HUES64 (cell line): ENCODE measurements at regions not wholly inside any gene's neighbourhood (a gene's known extent, or its start where the extent isn't known, plus 50 kb on each side); places are given as distances from the start of the nearest gene placed in this dataset.
"Not testable (repeated sequence)": the region's sequence is repeated elsewhere in the genome, so short reads cannot be mapped to it uniquely, and the experiment has no call there.

Source experiments
- H3K27ac ChIP-seq: 2 replicates; pipeline ENCODE4 v1.7.0; 2013; ENCODE audit warnings: low read depth, low read length, inconsistent platforms
- H3K27me3 ChIP-seq: 2 replicates; pipeline ENCODE4 v1.6.1; 2013; ENCODE audit warnings: mild to moderate bottlenecking, low read length; ENCODE audit not compliant: insufficient read depth
- H3K36me3 ChIP-seq: 2 replicates; pipeline ENCODE4 v1.6.1; 2013; ENCODE audit warnings: mild to moderate bottlenecking, low read length; ENCODE audit not compliant: insufficient read depth
- H3K4me1 ChIP-seq: 2 replicates; pipeline ENCODE4 v1.6.1; 2013; ENCODE audit warnings: mild to moderate bottlenecking, low read length, moderate library complexity; ENCODE audit not compliant: insufficient read depth
- H3K4me3 ChIP-seq: 2 replicates; pipeline ENCODE4 v1.5.1; 2013; ENCODE audit warnings: mild to moderate bottlenecking, low read length, moderate library complexity
- H3K9ac ChIP-seq: 2 replicates; pipeline ENCODE4 v1.6.1; 2013; ENCODE audit warnings: mild to moderate bottlenecking, low read depth, low read length
- H3K9me3 ChIP-seq: 2 replicates; pipeline ENCODE4 v1.6.1; 2013; ENCODE audit warnings: low read depth, low read length; ENCODE audit not compliant: insufficient read depth
- WGBS: fragments of 150-250, 120-280 bp; methylation state at CpG from one replicate; pipeline ENCODE4 v1.1.7; 2013; ENCODE audit warnings: missing lambda C conversion rate; 5-methylcytosine and 5-hydroxymethylcytosine counted together

DNA sequence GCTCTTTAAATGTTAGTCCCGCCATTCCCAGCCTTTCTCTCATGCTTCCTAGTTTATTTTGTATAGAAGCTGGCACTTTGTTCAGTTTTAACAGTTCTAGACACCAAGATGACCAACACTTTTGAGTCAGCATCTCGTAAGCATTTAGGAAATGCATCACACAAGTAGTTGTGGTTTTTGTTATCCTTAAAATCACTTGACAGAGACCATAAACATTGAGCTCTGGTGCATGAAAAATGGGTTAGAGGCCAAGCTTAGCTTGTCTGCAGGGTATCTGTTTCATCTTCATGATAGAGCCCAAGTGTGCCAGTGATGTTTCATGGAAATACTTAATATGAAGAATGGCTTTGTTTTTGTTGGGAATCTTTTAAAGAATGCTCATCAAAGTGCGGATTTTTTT lies 159.7 kb downstream of the DISP1 start:
- WGBS: 96% methylated on average over 3 of the region's 3 CpGs
- peaks cover 6% of the 10 kb centered on the region; the same call in 1 of the 2 replicates for H3K4me1 ChIP-seq
- H3K27me3 ChIP-seq: no peaks in the 10 kb centered on the region
- H3K9ac ChIP-seq: no peak overlapping the region
- no peaks in the 10 kb centered on the region for H3K36me3 ChIP-seq
- H3K27ac ChIP-seq: no peak overlapping the region
- no peak overlapping the region for H3K4me3 ChIP-seq
- H3K9me3 ChIP-seq: no peaks in the 10 kb centered on the region

DNA sequence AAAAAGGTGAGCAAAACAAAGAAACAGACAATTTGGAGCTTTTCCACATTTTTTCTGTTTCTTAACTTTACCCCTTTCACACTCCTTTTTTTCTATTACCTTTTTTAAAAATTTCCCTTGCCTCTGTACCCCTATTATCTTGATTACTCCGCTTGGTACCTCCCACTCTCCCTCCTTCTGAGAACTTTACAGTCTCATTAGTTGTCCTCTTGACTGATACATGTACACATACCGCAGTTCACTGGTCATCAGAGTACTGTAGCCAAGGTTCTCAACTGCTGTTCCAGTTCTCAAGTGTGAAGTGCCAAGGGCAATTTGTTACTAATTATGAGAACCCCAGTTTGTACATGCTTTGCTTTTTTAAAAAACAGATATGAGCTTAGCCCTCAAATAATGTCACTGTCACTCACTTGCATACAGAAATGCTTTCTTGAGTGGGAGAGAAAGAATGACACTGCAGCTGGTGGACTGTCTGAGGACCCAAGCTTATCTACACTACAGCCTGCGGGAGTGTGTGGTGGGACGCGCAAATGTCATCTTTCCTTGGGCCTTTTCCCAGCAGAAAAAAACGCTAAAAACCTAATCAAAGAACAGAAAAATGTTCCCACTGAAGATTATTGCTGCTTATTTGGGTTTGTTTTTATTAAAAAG lies 160.8 kb downstream of the DISP1 start:
- Histone ChIP-seq H3K4me1 (peaks cover under 1% of the 10 kb centered on the region; the same call in 1 of the 2 replicates), H3K27me3 (no peaks in the 10 kb centered on the region), H3K9ac (no peak overlapping the region), H3K9me3 (no peaks in the 10 kb centered on the region), H3K27ac (no peak overlapping the region), H3K36me3 (no peaks in the 10 kb centered on the region), H3K4me3 (no peak overlapping the region)
- WGBS: 98% methylated on average over 6 of the region's 6 CpGs

- Histone ChIP-seq H3K4me1 (no peaks in the 10 kb centered on the region), H3K4me3 (no peak overlapping the region), H3K27ac (no peak overlapping the region), H3K36me3 (no peaks in the 10 kb centered on the region), H3K9me3 (no peaks in the 10 kb centered on the region), H3K9ac (no peak overlapping the region), H3K27me3 (no peaks in the 10 kb centered on the region)
- 95% methylated on average over 1 of the region's 1 CpG for WGBS
Observed at GRCh38 chr1:222976453-222976852, 161.6 kb downstream of the DISP1 start.

DNA sequence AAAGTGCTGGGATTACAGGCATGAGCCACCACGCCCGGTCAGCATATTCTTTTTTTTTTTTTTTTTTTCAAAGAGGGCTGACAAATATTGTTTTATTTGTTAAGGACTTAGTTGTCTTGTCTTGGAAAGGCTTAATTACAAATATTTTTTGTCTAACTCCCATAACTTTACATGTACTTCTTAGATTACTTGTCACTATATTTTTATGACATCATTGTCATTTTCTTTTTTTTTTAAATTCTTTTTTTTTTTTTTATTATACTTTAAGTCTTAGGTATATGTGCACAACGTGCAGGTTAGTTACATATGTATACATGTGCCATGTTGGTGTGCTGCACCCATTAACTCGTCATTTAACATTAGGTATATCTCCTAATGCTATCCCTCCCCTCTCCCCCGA lies 162.5 kb downstream of the DISP1 start:
- not testable (repeated sequence) for H3K27ac ChIP-seq, H3K27me3 ChIP-seq, H3K9ac ChIP-seq, H3K4me1 ChIP-seq, H3K4me3 ChIP-seq, H3K9me3 ChIP-seq, H3K36me3 ChIP-seq
- WGBS: 100% methylated on average over 2 of the region's 5 CpGs

- no peak overlapping the region for H3K9ac ChIP-seq
- no peaks in the 10 kb centered on the region for H3K27me3 ChIP-seq
- H3K4me1 ChIP-seq: no peaks in the 10 kb centered on the region
- no peaks in the 10 kb centered on the region for H3K9me3 ChIP-seq
- no peak overlapping the region for H3K27ac ChIP-seq
- no peak overlapping the region for H3K4me3 ChIP-seq
- H3K36me3 ChIP-seq: no peaks in the 10 kb centered on the region
- WGBS: 90% methylated on average over 4 of the region's 5 CpGs
Observed at GRCh38 chr1:222979561-222979960, 163.5 kb downstream of the TLR5 start.

- no peak overlapping the region for H3K27ac ChIP-seq
- H3K9ac ChIP-seq: no peak overlapping the region
- no peak overlapping the region for H3K4me3 ChIP-seq
- H3K9me3 ChIP-seq: no peaks in the 10 kb centered on the region
- H3K36me3 ChIP-seq: no peaks in the 10 kb centered on the region
- no peaks in the 10 kb centered on the region for H3K27me3 ChIP-seq
- H3K4me1 ChIP-seq: no peaks in the 10 kb centered on the region
Observed at GRCh38 chr1:222987674-222988076, 155.4 kb downstream of the TLR5 start.

- no peak overlapping the region for H3K4me3 ChIP-seq
- WGBS: 95% methylated on average over 3 of the region's 3 CpGs
- H3K4me1 ChIP-seq: peaks cover 6% of the 10 kb centered on the region
- H3K36me3 ChIP-seq: no peaks in the 10 kb centered on the region
- H3K27ac ChIP-seq: no peak overlapping the region
- H3K27me3 ChIP-seq: no peaks in the 10 kb centered on the region
- no peaks in the 10 kb centered on the region for H3K9me3 ChIP-seq
- H3K9ac ChIP-seq: no peak overlapping the region
Observed at GRCh38 chr1:222989443-222989842, 153.6 kb downstream of the TLR5 start.

DNA sequence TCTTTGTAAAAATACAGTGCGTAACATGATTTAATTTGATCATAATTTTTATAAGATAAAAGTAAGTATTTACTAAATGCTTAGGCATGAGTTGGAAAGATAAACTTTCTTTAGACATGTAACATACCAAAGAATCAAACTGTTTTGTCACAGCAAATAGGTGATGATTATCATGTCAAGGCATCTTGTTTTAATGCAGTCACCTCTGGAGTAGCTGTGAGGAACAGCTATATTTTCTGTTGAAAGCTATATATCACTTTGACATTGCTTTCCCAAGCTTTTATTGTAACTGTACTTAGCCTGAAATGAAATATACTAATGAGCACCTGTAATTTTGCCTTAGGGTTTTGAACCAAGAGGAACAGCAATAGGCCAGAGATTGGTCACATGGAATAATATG lies 151.9 kb downstream of the TLR5 start:
- Histone ChIP-seq H3K9ac (no peak overlapping the region), H3K27ac (no peak overlapping the region), H3K36me3 (no peaks in the 10 kb centered on the region), H3K4me1 (peaks cover 20% of the 10 kb centered on the region), H3K9me3 (no peaks in the 10 kb centered on the region), H3K4me3 (no peak overlapping the region), H3K27me3 (no peaks in the 10 kb centered on the region)
- WGBS: no CpG with 5 or more reads among the region's 1 CpG

DNA sequence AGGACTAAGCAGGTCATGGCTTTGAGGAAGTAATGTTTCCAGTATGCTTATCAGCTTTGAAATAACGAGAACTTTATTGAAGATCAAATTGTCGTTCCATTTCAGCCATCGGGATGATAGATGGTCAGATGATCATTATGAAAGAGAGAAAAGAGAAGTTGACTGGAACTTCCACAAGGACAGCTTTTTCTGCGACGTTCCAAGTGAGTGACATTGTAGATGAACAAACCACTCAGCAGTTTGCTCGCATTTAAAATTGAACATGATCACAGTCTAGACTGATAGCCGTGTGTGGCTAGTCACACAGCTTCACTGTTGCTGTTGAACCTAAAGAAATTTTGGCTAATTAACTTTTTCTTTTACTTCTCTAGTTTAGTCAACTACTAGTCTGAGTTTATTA lies 151.1 kb downstream of the TLR5 start:
- Histone ChIP-seq H3K27ac (no peak overlapping the region), H3K4me3 (no peak overlapping the region), H3K27me3 (no peaks in the 10 kb centered on the region), H3K4me1 (peaks cover 20% of the 10 kb centered on the region), H3K9me3 (no peaks in the 10 kb centered on the region), H3K9ac (no peak overlapping the region), H3K36me3 (no peaks in the 10 kb centered on the region)
- WGBS: 94% methylated on average over 7 of the region's 7 CpGs

- Histone ChIP-seq H3K36me3 (no peaks in the 10 kb centered on the region), H3K9ac (peak overlapping the region; percentile 39; the same call in 1 of the 2 replicates), H3K4me1 (peaks cover 20% of the 10 kb centered on the region), H3K9me3 (no peaks in the 10 kb centered on the region), H3K27ac (peak overlapping the region; percentile 26; the same call in 1 of the 2 replicates), H3K27me3 (no peaks in the 10 kb centered on the region), H3K4me3 (no peak overlapping the region)
- WGBS: 0% methylated on average over 1 of the region's 4 CpGs
Observed at GRCh38 chr1:222994511-222995235, 148.4 kb downstream of the TLR5 start.

DNA sequence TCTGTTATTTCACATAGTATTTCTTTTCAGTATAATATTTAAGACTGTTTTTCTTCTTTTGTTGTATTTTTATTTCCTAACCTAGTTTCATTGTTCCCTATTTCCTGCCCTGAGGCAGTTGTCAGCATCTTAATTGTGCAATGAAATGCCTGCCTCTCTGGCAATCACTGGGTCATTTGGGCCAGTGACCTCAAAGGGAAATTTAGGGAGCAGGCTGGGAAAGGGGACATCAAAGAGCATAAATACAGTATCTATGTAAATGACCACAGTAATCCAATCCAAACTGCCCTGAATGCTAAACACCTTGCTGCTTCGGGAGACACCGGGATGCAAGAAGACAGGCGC lies 147.8 kb downstream of the TLR5 start:
- WGBS: 63% methylated on average over 3 of the region's 3 CpGs
- H3K27ac ChIP-seq: peak overlapping the region; percentile 26; the same call in 1 of the 2 replicates

More for the DNA sequence above, 147.8 kb downstream of the TLR5 start:
- Histone ChIP-seq H3K4me3 (no peak overlapping the region), H3K4me1 (peaks cover 23% of the 10 kb centered on the region), H3K27me3 (no peaks in the 10 kb centered on the region), H3K9ac (peak overlapping the region; percentile 39; the same call in 1 of the 2 replicates), H3K36me3 (no peaks in the 10 kb centered on the region), H3K9me3 (no peaks in the 10 kb centered on the region)
